HL-60 (cell line): ENCODE measurements at regions not wholly inside any gene's neighbourhood (a gene's known extent, or its start where the extent isn't known, plus 50 kb on each side); places are given as distances from the start of the nearest gene placed in this dataset.

Experiments used
- DNase-seq, 2 experiments: peaks; one replicate each; pipeline ENCODE4 v3.0.0-alpha.2; 2010 to 2020; ENCODE audit warnings: low read depth in 1 of 2, low spot score in 1 of 2
- H3K27ac ChIP-seq: fragments of 250-450 bp; sonication (Bioruptor Pico); replicated peaks from 2 replicates; pipeline ENCODE4 v1.5.1; 2020; ENCODE audit warnings: mild to moderate bottlenecking, moderate library complexity
- H3K27me3 ChIP-seq: fragments of 250-450 bp; sonication (Bioruptor Pico); 2 replicates; pipeline ENCODE4 v1.5.1; 2021; ENCODE audit warnings: mild to moderate bottlenecking, moderate library complexity; ENCODE audit not compliant: insufficient read depth, poor library complexity, severe bottlenecking
- H3K4me3 ChIP-seq: replicated peaks from 2 replicates; pipeline ENCODE4 v1.5.1; 2011; ENCODE audit warnings: mild to moderate bottlenecking, control low read depth, low read length; ENCODE audit not compliant: insufficient read depth
- GABPA ChIP-seq: IDR thresholded peaks from 2 replicates; pipeline ENCODE4 v1.6.1; 2012; ENCODE audit warnings: low read depth
- POLR2AphosphoS5 ChIP-seq: IDR thresholded peaks from 2 replicates; pipeline ENCODE4 v1.6.1; 2012; ENCODE audit warnings: low read depth
- REST ChIP-seq: IDR thresholded peaks from 2 replicates; pipeline ENCODE4 v1.6.1; 2012; ENCODE audit warnings: low read depth; ENCODE audit not compliant: insufficient replicate concordance
- SPI1 ChIP-seq: IDR thresholded peaks from 2 replicates; pipeline ENCODE4 v1.6.1; 2012; ENCODE audit warnings: low read depth, mild to moderate bottlenecking, borderline replicate concordance
- TF ChIP-seq, protein P1 (sequence below): IDR thresholded peaks from one replicate; pipeline ENCODE4 v1.5.1; 2011; ENCODE audit warnings: low read length, control low read depth, inconsistent platforms; ENCODE audit not compliant: insufficient read depth

DNA sequence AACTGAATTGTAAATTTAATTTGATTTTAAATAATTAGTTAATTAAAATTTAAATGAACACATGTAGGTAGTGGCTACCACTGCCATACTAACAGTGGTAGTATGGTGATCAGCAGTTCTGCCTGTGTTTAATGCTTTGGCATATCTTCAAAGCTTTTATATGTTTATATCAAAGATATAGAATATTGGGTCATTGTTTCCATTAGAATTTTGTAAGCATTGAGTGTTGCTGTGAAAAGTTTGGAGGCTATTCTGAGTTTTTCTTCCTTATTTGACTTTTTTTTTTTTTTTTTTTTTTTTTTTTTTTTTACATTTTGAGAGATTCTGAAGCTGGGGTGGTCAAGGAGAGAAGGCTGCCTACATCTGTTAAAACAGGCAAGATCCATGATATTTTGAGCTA, 134.2 kb downstream of the SPATA31D1 start:
- no peak overlapping the region for H3K4me3 ChIP-seq
- no peak for DNase-seq
- no peak overlapping the region for H3K27ac ChIP-seq
- TF ChIP-seq SPI1 (no peak), GABPA (no peak), POLR2AphosphoS5 (no peak), REST (no peak)
- TF ChIP-seq, protein P1, sequence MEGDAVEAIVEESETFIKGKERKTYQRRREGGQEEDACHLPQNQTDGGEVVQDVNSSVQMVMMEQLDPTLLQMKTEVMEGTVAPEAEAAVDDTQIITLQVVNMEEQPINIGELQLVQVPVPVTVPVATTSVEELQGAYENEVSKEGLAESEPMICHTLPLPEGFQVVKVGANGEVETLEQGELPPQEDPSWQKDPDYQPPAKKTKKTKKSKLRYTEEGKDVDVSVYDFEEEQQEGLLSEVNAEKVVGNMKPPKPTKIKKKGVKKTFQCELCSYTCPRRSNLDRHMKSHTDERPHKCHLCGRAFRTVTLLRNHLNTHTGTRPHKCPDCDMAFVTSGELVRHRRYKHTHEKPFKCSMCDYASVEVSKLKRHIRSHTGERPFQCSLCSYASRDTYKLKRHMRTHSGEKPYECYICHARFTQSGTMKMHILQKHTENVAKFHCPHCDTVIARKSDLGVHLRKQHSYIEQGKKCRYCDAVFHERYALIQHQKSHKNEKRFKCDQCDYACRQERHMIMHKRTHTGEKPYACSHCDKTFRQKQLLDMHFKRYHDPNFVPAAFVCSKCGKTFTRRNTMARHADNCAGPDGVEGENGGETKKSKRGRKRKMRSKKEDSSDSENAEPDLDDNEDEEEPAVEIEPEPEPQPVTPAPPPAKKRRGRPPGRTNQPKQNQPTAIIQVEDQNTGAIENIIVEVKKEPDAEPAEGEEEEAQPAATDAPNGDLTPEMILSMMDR, result no peak
- H3K27me3 ChIP-seq, result no peaks in the 10 kb centered on the region

- no peak for TF ChIP-seq GABPA
- no peak for TF ChIP-seq POLR2AphosphoS5
- TF ChIP-seq REST, result no peak
- no peak for TF ChIP-seq SPI1
- TF ChIP-seq, protein P1, result no peak
- no peak for DNase-seq
- Histone ChIP-seq H3K27me3 (no peaks in the 10 kb centered on the region), H3K4me3 (no peak overlapping the region), H3K27ac (no peak overlapping the region)
These were observed 135.5 kb downstream of the SPATA31D1 start for GRCh38 chr9:82124090-82124489.

GRCh38 chr9:82126256-82126655, 137.7 kb downstream of the SPATA31D1 start:
- TF ChIP-seq, protein P1, result no peak
- no peak for TF ChIP-seq SPI1
- no peak for TF ChIP-seq POLR2AphosphoS5
- TF ChIP-seq GABPA, result no peak
- no peak for TF ChIP-seq REST
- H3K4me3 ChIP-seq, result no peak overlapping the region
- DNase-seq, result no peak
- H3K27me3 ChIP-seq, result no peaks in the 10 kb centered on the region
- no peak overlapping the region for H3K27ac ChIP-seq
